WTC11 (cell line): ENCODE measurements at regions not wholly inside any gene's neighbourhood (a gene's known extent, or its start where the extent isn't known, plus 50 kb on each side); places are given as distances from the start of the nearest gene placed in this dataset.

ENCODE experiments used
- ATAC-seq: fragments of 200-7000 bp; cut with Tn5 transposase; 2 replicates; pipeline ENCODE4 v1.10.0; 2021; ENCODE audit warnings: mild to moderate bottlenecking, moderate library complexity
- CTCF ChIA-PET: fragments of 300-600 bp; sonication (Branson Sonifier 250); formaldehyde crosslinking; loops from one replicate; lab custom pipeline; 2021; ENCODE audit warnings: antibody characterized with exemption; lab: Charles Lee
- POLR2A ChIA-PET: fragments of 350-600 bp; sonication (Branson Sonifier 250); formaldehyde crosslinking; loops from one replicate; lab custom pipeline; 2021; ENCODE audit warnings: antibody characterized with exemption; lab: Charles Lee
- DNase-seq: peaks from one replicate; pipeline ENCODE4 v3.0.0; 2021; ENCODE audit warnings: low spot score
- H3K27ac Mint-ChIP-seq: 2 replicates; pipeline ENCODE4 v1.8.0; 2021; ENCODE audit warnings: mixed read lengths
- H3K27me3 Mint-ChIP-seq: 2 replicates; pipeline ENCODE4 v1.8.0; 2021; ENCODE audit warnings: low read depth, mild to moderate bottlenecking, moderate library complexity, mixed read lengths
- H3K36me3 Mint-ChIP-seq: 2 replicates; pipeline ENCODE4 v1.8.0; 2021; ENCODE audit warnings: mixed read lengths
- H3K4me1 Mint-ChIP-seq: 2 replicates; pipeline ENCODE4 v1.8.0; 2022; ENCODE audit warnings: mixed read lengths
- H3K4me3 Mint-ChIP-seq: 2 replicates; pipeline ENCODE4 v1.8.0; 2021; ENCODE audit warnings: mild to moderate bottlenecking, moderate library complexity, mixed read lengths
- H3K9me3 Mint-ChIP-seq: 2 replicates; pipeline ENCODE4 v1.8.0; 2021; ENCODE audit warnings: mixed read lengths
- AR ChIP-seq: fragments of 250-450 bp; sonication (Bioruptor Pico); IDR thresholded peaks from 2 replicates; pipeline ENCODE4 v1.9.0; 2021; ENCODE audit warnings: mild to moderate bottlenecking
- ATF2 ChIP-seq: sonication (generic); formaldehyde crosslinking; IDR thresholded peaks from 2 replicates; pipeline ENCODE4 v1.8.1; 2022; ENCODE audit warnings: low read depth, missing genetic modification reagents, borderline replicate concordance
- CREM ChIP-seq: sonication (generic); formaldehyde crosslinking; IDR thresholded peaks from 2 replicates; pipeline ENCODE4 v1.8.1; 2022; ENCODE audit warnings: mild to moderate bottlenecking, missing genetic modification reagents, moderate library complexity
- E2F4 ChIP-seq: sonication (generic); formaldehyde crosslinking; IDR thresholded peaks from 2 replicates; pipeline ENCODE4 v1.8.1; 2022; ENCODE audit warnings: low read depth, mild to moderate bottlenecking, moderate library complexity, missing genetic modification reagents, borderline replicate concordance
- EMX1 ChIP-seq: fragments of 250-450 bp; sonication (Bioruptor Pico); IDR thresholded peaks from 2 replicates; pipeline ENCODE4 v1.8.0; 2021; ENCODE audit warnings: mild to moderate bottlenecking
- GABPB1 ChIP-seq: sonication (generic); formaldehyde crosslinking; IDR thresholded peaks from 2 replicates; pipeline ENCODE4 v1.8.1; 2023; ENCODE audit warnings: mild to moderate bottlenecking, missing genetic modification reagents
- GRHL2 ChIP-seq: fragments of 250-450 bp; sonication (Bioruptor Pico); IDR thresholded peaks from 2 replicates; pipeline ENCODE4 v1.8.0; 2022; ENCODE audit warnings: mild to moderate bottlenecking, moderate library complexity; ENCODE audit not compliant: insufficient replicate concordance, severe bottlenecking
- HMGA2 ChIP-seq: fragments of 250-450 bp; sonication (Bioruptor Pico); IDR thresholded peaks from 2 replicates; pipeline ENCODE4 v1.4.0; 2021; ENCODE audit warnings: mild to moderate bottlenecking, moderate library complexity
- KAT7 ChIP-seq: sonication (generic); formaldehyde crosslinking; IDR thresholded peaks from 2 replicates; pipeline ENCODE4 v1.8.1; 2023; ENCODE audit warnings: missing genetic modification reagents, mild to moderate bottlenecking, borderline replicate concordance
- MAX ChIP-seq: sonication (generic); formaldehyde crosslinking; IDR thresholded peaks from 2 replicates; pipeline ENCODE4 v1.8.0; 2022; ENCODE audit warnings: mild to moderate bottlenecking, missing genetic modification reagents
- MXD4 ChIP-seq: fragments of 250-450 bp; sonication (Bioruptor Pico); IDR thresholded peaks from 2 replicates; pipeline ENCODE4 v1.8.0; 2021; ENCODE audit warnings: mild to moderate bottlenecking, moderate library complexity, borderline replicate concordance
- NR1H2 ChIP-seq: sonication (generic); formaldehyde crosslinking; IDR thresholded peaks from 2 replicates; pipeline ENCODE4 v1.9.0; 2021; ENCODE audit warnings: mild to moderate bottlenecking, moderate library complexity, missing genetic modification reagents
- RORB ChIP-seq: fragments of 250-450 bp; sonication (Bioruptor Pico); IDR thresholded peaks from 2 replicates; pipeline ENCODE4 v1.9.0; 2021; ENCODE audit warnings: mild to moderate bottlenecking
- SMAD3 ChIP-seq: sonication (generic); formaldehyde crosslinking; IDR thresholded peaks from 2 replicates; pipeline ENCODE4 v1.8.0; 2022; ENCODE audit warnings: missing genetic modification reagents, mild to moderate bottlenecking, borderline replicate concordance
- USF1 ChIP-seq: sonication (generic); formaldehyde crosslinking; IDR thresholded peaks from 2 replicates; pipeline ENCODE4 v1.8.0; 2022; ENCODE audit warnings: mild to moderate bottlenecking, missing genetic modification reagents
- ZNF138 ChIP-seq: sonication (generic); formaldehyde crosslinking; conservative IDR thresholded peaks from 2 replicates; pipeline ENCODE4 v1.8.1; 2022; ENCODE audit warnings: mild to moderate bottlenecking, moderate library complexity, missing genetic modification reagents
- ZNF263 ChIP-seq: sonication (generic); formaldehyde crosslinking; IDR thresholded peaks from 2 replicates; pipeline ENCODE4 v1.8.1; 2022; ENCODE audit warnings: low read depth, mild to moderate bottlenecking, moderate library complexity, missing genetic modification reagents
- ZNF317 ChIP-seq: sonication (generic); formaldehyde crosslinking; IDR thresholded peaks from 2 replicates; pipeline ENCODE4 v1.8.1; 2023; ENCODE audit warnings: low read depth, mild to moderate bottlenecking, moderate library complexity, missing genetic modification reagents, borderline replicate concordance
- ZNF416 ChIP-seq: fragments of 250-450 bp; sonication (Bioruptor Pico); IDR thresholded peaks from 2 replicates; pipeline ENCODE4 v1.9.0; 2021; ENCODE audit warnings: mild to moderate bottlenecking, inconsistent platforms
- ZNF425 ChIP-seq: fragments of 250-450 bp; sonication (Bioruptor Pico); conservative IDR thresholded peaks from 2 replicates; pipeline ENCODE4 v1.9.0; 2021; ENCODE audit warnings: mild to moderate bottlenecking

GRCh38 chr10:25768167-25768566, 165.9 kb upstream of the MYO3A start:
- no peak for DNase-seq
- TF ChIP-seq ZNF317 (CRISPR knock-in tag) (no peak), USF1 (CRISPR knock-in tag) (no peak), MXD4 (CRISPR knock-in tag) (no peak), RORB (CRISPR knock-in tag) (no peak), EMX1 (no peak), MAX (CRISPR knock-in tag) (no peak), HMGA2 (CRISPR knock-in tag) (no peak), ZNF425 (CRISPR knock-in tag) (no peak), ZNF263 (CRISPR knock-in tag) (no peak), GRHL2 (CRISPR knock-in tag) (no peak), NR1H2 (CRISPR knock-in tag) (no peak), KAT7 (no peak), ZNF416 (CRISPR knock-in tag) (no peak), SMAD3 (CRISPR knock-in tag) (no peak), ZNF138 (no peak), GABPB1 (no peak), ATF2 (CRISPR knock-in tag) (no peak)
- CTCF ChIA-PET = no interaction called here
- Mint-ChIP-seq H3K4me1 (peaks cover 44% of the 10 kb centered on the region), H3K27me3 (peaks cover 24% of the 10 kb centered on the region), H3K27ac (no peak overlapping the region), H3K36me3 (peaks cover 9% of the 10 kb centered on the region), H3K9me3 (peaks cover 5% of the 10 kb centered on the region), H3K4me3 (no peak overlapping the region)
- POLR2A ChIA-PET = no interaction called here
- peak; percentile 48 for ATAC-seq

- peaks cover 4% of the 10 kb centered on the region for H3K27me3 Mint-ChIP-seq
- POLR2A ChIA-PET = no interaction called here
- no peak overlapping the region for H3K27ac Mint-ChIP-seq
- CTCF ChIA-PET = no interaction called here
- no peak overlapping the region for H3K4me3 Mint-ChIP-seq
- DNase-seq = no peak
- peaks cover 17% of the 10 kb centered on the region for H3K36me3 Mint-ChIP-seq
- H3K9me3 Mint-ChIP-seq = peaks cover 23% of the 10 kb centered on the region
- TF ChIP-seq E2F4 (no peak), AR (no peak), SMAD3 (CRISPR knock-in tag) (no peak), CREM (CRISPR knock-in tag) (no peak)
- TF ChIP-seq, all 79 proteins: peak for 0
- H3K4me1 Mint-ChIP-seq = peaks cover 37% of the 10 kb centered on the region
- ATAC-seq = no peak
These were observed 155.4 kb upstream of the MYO3A start for GRCh38 chr10:25778646-25779045.
